GM12878 (cell line): ENCODE measurements at regions not wholly inside any gene's neighbourhood (a gene's known extent, or its start where the extent isn't known, plus 50 kb on each side); places are given as distances from the start of the nearest gene placed in this dataset.

Experiments
- MTA2 ChIP-seq: fragments of 450-650 bp; IDR thresholded peaks from 2 replicates; pipeline ENCODE4 v1.6.1; 2016; ENCODE audit warnings: low read depth, mild to moderate bottlenecking, moderate library complexity
- NR2C2 ChIP-seq: IDR thresholded peaks from 2 replicates; pipeline ENCODE4 v1.6.1; 2011; ENCODE audit warnings: borderline replicate concordance, low read depth; ENCODE audit not compliant: control insufficient read depth, insufficient read length
- POLR2A ChIP-seq: IDR thresholded peaks from 2 replicates; pipeline ENCODE4 v1.6.1; 2011; ENCODE audit warnings: low read depth, mild to moderate bottlenecking, low read length
- SMAD1 ChIP-seq: fragments of 450-650 bp; IDR thresholded peaks from 2 replicates; pipeline ENCODE4 v1.6.1; 2018; ENCODE audit warnings: mild to moderate bottlenecking, low read depth; ENCODE audit not compliant: partially characterized antibody
- TARDBP ChIP-seq: IDR thresholded peaks from 2 replicates; pipeline ENCODE4 v1.6.1; 2016; ENCODE audit warnings: borderline replicate concordance
- ZNF274 ChIP-seq: IDR thresholded peaks from one replicate; pipeline ENCODE4 v1.8.0; 2011; ENCODE audit not compliant: insufficient read length, insufficient read depth
- TF ChIP-seq, protein P1 (sequence below): fragments of 450-650 bp; formaldehyde crosslinking; IDR thresholded peaks from 2 replicates; pipeline ENCODE4 v1.5.0; 2022; ENCODE audit warnings: mild to moderate bottlenecking, missing genetic modification characterization
- TF ChIP-seq, protein P2 (sequence below), 3 experiments: IDR thresholded peaks in 2 of 3; conservative IDR thresholded peaks in 1 of 3; 2 replicates each; pipeline ENCODE4 v1.5.1; 2011; ENCODE audit warnings: low read depth in 3 of 3, low read length in 3 of 3, mild to moderate bottlenecking in 3 of 3, control low read depth in 2 of 3, moderate library complexity in 2 of 3, inconsistent platforms in 1 of 3, mixed read lengths in 1 of 3; ENCODE audit not compliant: control insufficient read depth in 2 of 3, insufficient read depth in 1 of 3; ENCODE audit errors: extremely low read depth in 1 of 3
- TF ChIP-seq, protein P3 (sequence below): fragments of 450-650 bp; IDR thresholded peaks from 2 replicates; pipeline ENCODE4 v1.6.1; 2017; ENCODE audit warnings: low read depth, mild to moderate bottlenecking, moderate library complexity

DNA sequence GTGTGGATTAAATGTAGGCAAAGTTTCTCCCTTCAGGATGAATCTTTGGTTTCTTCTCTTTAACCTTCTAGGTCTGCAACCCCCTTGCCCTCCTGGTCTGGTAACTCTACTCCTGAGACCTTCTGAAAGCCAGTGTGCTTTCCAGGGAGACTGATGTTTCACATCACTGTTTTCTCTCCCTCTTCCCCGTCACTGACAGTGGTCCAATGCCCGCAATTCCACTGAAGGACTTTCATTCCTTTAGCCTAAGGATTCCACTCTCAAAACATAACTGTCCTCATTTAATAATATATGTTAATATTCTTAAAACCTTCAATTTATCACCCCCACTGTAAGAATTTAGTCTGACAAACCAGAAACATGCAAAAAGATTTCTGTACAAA is 101.5 kb upstream of the CPNE4 start:
- no peak for TF ChIP-seq ZNF274
- TF ChIP-seq MTA2, result no peak
- TF ChIP-seq, protein P1, sequence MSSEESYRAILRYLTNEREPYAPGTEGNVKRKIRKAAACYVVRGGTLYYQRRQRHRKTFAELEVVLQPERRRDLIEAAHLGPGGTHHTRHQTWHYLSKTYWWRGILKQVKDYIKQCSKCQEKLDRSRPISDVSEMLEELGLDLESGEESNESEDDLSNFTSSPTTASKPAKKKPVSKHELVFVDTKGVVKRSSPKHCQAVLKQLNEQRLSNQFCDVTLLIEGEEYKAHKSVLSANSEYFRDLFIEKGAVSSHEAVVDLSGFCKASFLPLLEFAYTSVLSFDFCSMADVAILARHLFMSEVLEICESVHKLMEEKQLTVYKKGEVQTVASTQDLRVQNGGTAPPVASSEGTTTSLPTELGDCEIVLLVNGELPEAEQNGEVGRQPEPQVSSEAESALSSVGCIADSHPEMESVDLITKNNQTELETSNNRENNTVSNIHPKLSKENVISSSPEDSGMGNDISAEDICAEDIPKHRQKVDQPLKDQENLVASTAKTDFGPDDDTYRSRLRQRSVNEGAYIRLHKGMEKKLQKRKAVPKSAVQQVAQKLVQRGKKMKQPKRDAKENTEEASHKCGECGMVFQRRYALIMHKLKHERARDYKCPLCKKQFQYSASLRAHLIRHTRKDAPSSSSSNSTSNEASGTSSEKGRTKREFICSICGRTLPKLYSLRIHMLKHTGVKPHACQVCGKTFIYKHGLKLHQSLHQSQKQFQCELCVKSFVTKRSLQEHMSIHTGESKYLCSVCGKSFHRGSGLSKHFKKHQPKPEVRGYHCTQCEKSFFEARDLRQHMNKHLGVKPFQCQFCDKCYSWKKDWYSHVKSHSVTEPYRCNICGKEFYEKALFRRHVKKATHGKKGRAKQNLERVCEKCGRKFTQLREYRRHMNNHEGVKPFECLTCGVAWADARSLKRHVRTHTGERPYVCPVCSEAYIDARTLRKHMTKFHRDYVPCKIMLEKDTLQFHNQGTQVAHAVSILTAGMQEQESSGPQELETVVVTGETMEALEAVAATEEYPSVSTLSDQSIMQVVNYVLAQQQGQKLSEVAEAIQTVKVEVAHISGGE (CRISPR knock-in tag), result no peak
- no peak for TF ChIP-seq TARDBP
- no peak for TF ChIP-seq POLR2A
- no peak for TF ChIP-seq NR2C2
- TF ChIP-seq, protein P2, sequence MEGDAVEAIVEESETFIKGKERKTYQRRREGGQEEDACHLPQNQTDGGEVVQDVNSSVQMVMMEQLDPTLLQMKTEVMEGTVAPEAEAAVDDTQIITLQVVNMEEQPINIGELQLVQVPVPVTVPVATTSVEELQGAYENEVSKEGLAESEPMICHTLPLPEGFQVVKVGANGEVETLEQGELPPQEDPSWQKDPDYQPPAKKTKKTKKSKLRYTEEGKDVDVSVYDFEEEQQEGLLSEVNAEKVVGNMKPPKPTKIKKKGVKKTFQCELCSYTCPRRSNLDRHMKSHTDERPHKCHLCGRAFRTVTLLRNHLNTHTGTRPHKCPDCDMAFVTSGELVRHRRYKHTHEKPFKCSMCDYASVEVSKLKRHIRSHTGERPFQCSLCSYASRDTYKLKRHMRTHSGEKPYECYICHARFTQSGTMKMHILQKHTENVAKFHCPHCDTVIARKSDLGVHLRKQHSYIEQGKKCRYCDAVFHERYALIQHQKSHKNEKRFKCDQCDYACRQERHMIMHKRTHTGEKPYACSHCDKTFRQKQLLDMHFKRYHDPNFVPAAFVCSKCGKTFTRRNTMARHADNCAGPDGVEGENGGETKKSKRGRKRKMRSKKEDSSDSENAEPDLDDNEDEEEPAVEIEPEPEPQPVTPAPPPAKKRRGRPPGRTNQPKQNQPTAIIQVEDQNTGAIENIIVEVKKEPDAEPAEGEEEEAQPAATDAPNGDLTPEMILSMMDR (IDR thresholded peaks at IDR 0.05 in 2 of 3, conservative IDR thresholded peaks at IDR 0.05 in 1 of 3; ENCODE audit: control insufficient read depth in 2 of 3, extremely low read depth in 1 of 3, insufficient read depth in 1 of 3, low read depth in 3 of 3, low read length in 3 of 3), result no peak
- TF ChIP-seq, protein P3, sequence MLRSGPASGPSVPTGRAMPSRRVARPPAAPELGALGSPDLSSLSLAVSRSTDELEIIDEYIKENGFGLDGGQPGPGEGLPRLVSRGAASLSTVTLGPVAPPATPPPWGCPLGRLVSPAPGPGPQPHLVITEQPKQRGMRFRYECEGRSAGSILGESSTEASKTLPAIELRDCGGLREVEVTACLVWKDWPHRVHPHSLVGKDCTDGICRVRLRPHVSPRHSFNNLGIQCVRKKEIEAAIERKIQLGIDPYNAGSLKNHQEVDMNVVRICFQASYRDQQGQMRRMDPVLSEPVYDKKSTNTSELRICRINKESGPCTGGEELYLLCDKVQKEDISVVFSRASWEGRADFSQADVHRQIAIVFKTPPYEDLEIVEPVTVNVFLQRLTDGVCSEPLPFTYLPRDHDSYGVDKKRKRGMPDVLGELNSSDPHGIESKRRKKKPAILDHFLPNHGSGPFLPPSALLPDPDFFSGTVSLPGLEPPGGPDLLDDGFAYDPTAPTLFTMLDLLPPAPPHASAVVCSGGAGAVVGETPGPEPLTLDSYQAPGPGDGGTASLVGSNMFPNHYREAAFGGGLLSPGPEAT, result no peak
- no peak for TF ChIP-seq SMAD1
